PC-3 (cell line): ENCODE measurements at regions not wholly inside any gene's neighbourhood (a gene's known extent, or its start where the extent isn't known, plus 50 kb on each side); places are given as distances from the start of the nearest gene placed in this dataset.

Source experiments
- ATAC-seq: fragments of 200-7000 bp; cut with Tn5 transposase; 2 replicates; pipeline ENCODE4 v1.9.1; 2020; ENCODE audit warnings: mild to moderate bottlenecking, moderate library complexity
- BruUV-seq: library from RNA; stranded (reverse); fragments of 400-500 nt; replicated peaks from 2 replicates; lab custom pipeline; 2021; lab: Mats Ljungman, UMichigan
- CTCF ChIA-PET: fragments of 300-600 bp; sonication (Branson Sonifier 250); formaldehyde crosslinking; loops from one replicate; lab custom pipeline; 2022; ENCODE audit warnings: antibody characterized with exemption; lab: Charles Lee
- POLR2A ChIA-PET: fragments of 300-600 bp; sonication (Branson Sonifier 250); formaldehyde crosslinking; loops from one replicate; lab custom pipeline; 2022; ENCODE audit warnings: antibody characterized with exemption; ENCODE audit not compliant: unreplicated experiment; lab: Charles Lee
- DNase-seq: peaks from one replicate; pipeline ENCODE4 v3.0.0-alpha.2; 2015
- H2AFZ ChIP-seq: fragments of 300-600 bp; sonication (generic); 2 replicates; pipeline ENCODE4 v1.6.0; 2016; ENCODE audit warnings: antibody characterized with exemption, low read length
- H3F3A ChIP-seq: fragments of 300-600 bp; sonication (generic); one replicate; pipeline ENCODE4 v1.6.0; 2017; ENCODE audit warnings: antibody characterized with exemption, low read length, control low read depth, mild to moderate bottlenecking; ENCODE audit not compliant: unreplicated experiment
- H3K27ac ChIP-seq: fragments of 300-600 bp; sonication (generic); 2 replicates; pipeline ENCODE4 v1.5.1; 2016; ENCODE audit warnings: mild to moderate bottlenecking, low read length
- H3K27me3 ChIP-seq: fragments of 300-600 bp; sonication (generic); 2 replicates; pipeline ENCODE4 v1.6.1; 2016; ENCODE audit warnings: low read length, mixed read lengths
- H3K36me3 ChIP-seq: fragments of 300-600 bp; sonication (generic); 2 replicates; pipeline ENCODE4 v1.6.1; 2016; ENCODE audit warnings: low read depth, mixed run types, low read length, mixed read lengths
- H3K4me1 ChIP-seq: fragments of 300-600 bp; sonication (generic); 2 replicates; pipeline ENCODE4 v1.5.1; 2016; ENCODE audit warnings: low read length; ENCODE audit not compliant: insufficient read depth
- H3K4me2 ChIP-seq: fragments of 300-600 bp; sonication (generic); 2 replicates; pipeline ENCODE4 v1.6.0; 2016; ENCODE audit warnings: low read length
- H3K4me3 ChIP-seq: fragments of 300-600 bp; sonication (generic); 2 replicates; pipeline ENCODE4 v1.5.1; 2016; ENCODE audit warnings: mild to moderate bottlenecking, low read length, mixed read lengths
- H3K79me2 ChIP-seq: fragments of 300-600 bp; sonication (generic); 2 replicates; pipeline ENCODE4 v1.6.1; 2017; ENCODE audit warnings: low read length, mixed read lengths
- H3K9ac ChIP-seq: fragments of 300-600 bp; sonication (generic); 2 replicates; pipeline ENCODE4 v1.6.0; 2016; ENCODE audit warnings: mild to moderate bottlenecking, low read length
- H3K9me2 ChIP-seq: fragments of 300-600 bp; sonication (generic); replicated peaks from 2 replicates; pipeline ENCODE4 v1.6.1; 2016; ENCODE audit warnings: mixed run types, low read length, mixed read lengths
- H3K9me3 ChIP-seq: fragments of 300-600 bp; sonication (generic); 2 replicates; pipeline ENCODE4 v1.6.1; 2016; ENCODE audit warnings: low read length, mixed read lengths
- H4K20me1 ChIP-seq: fragments of 300-600 bp; sonication (generic); 2 replicates; pipeline ENCODE4 v1.6.1; 2016; ENCODE audit warnings: low read length, mixed read lengths
- EZH2 ChIP-seq: fragments of 300-600 bp; sonication (generic); IDR thresholded peaks from one replicate; pipeline ENCODE4 v1.6.1; 2017; ENCODE audit warnings: antibody characterized with exemption, mild to moderate bottlenecking, low read length; ENCODE audit not compliant: unreplicated experiment
- EZH2phosphoT487 ChIP-seq: fragments of 300-600 bp; sonication (generic); IDR thresholded peaks from 2 replicates; pipeline ENCODE4 v1.6.1; 2018; ENCODE audit warnings: mild to moderate bottlenecking, antibody characterized with exemption, low read length, borderline replicate concordance
- intact Hi-C: fragments of 100-400 bp; cut with micrococcal nuclease; formaldehyde crosslinking; loops from 2 replicates; pipeline ENCODE4 v1.9.0; 2023
- TF ChIP-seq, protein P1 (sequence below): fragments of 300-600 bp; sonication (generic); conservative IDR thresholded peaks from 2 replicates; pipeline ENCODE4 v1.5.1; 2017; ENCODE audit warnings: antibody characterized with exemption, low read depth, mild to moderate bottlenecking, low read length

DNA sequence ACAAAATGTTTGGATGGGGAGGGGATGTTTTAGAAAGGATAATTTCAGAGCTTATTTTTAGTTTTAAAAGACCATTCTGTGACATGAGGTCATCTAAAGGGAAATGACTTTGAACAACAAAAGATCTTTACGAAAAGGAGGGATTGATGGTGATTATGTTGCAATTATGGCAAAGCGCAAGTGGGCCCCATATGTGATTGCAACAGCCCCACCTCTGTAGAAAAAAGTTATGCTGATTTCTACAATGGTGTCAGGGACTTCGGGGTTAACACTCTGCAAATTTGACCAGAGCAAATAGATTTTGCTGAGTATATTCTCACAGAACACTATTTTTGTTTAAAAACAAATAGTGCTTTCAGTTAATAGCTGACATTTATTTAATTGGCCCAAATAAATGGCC, 312.8 kb downstream of the NSG2 start:
- H2AFZ ChIP-seq = no peak overlapping the region
- BruUV-seq = no TSS peak
- no peak overlapping the region for H3K4me3 ChIP-seq
- ATAC-seq (no peak), DNase-seq (no peak)
- H3K79me2 ChIP-seq = no peaks in the 10 kb centered on the region
- peaks cover 21% of the 10 kb centered on the region for H3K4me1 ChIP-seq
- TF ChIP-seq, protein P1, sequence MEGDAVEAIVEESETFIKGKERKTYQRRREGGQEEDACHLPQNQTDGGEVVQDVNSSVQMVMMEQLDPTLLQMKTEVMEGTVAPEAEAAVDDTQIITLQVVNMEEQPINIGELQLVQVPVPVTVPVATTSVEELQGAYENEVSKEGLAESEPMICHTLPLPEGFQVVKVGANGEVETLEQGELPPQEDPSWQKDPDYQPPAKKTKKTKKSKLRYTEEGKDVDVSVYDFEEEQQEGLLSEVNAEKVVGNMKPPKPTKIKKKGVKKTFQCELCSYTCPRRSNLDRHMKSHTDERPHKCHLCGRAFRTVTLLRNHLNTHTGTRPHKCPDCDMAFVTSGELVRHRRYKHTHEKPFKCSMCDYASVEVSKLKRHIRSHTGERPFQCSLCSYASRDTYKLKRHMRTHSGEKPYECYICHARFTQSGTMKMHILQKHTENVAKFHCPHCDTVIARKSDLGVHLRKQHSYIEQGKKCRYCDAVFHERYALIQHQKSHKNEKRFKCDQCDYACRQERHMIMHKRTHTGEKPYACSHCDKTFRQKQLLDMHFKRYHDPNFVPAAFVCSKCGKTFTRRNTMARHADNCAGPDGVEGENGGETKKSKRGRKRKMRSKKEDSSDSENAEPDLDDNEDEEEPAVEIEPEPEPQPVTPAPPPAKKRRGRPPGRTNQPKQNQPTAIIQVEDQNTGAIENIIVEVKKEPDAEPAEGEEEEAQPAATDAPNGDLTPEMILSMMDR = no peak
- no peak for TF ChIP-seq EZH2
- no peak for TF ChIP-seq EZH2phosphoT487
- ChIA-PET CTCF (no interaction called here), POLR2A (no interaction called here)
- H3K36me3 ChIP-seq = no peaks in the 10 kb centered on the region
- H3K9ac ChIP-seq = no peak overlapping the region
- H3K9me2 ChIP-seq = no peaks in the 10 kb centered on the region
- intact Hi-C loops = no loop called here
- H4K20me1 ChIP-seq = no peaks in the 10 kb centered on the region
- no peak overlapping the region for H3K27ac ChIP-seq
- H3K9me3 ChIP-seq = no peaks in the 10 kb centered on the region
- no peak overlapping the region for H3K4me2 ChIP-seq
- H3K27me3 ChIP-seq = no peaks in the 10 kb centered on the region
- no peaks in the 10 kb centered on the region for H3F3A ChIP-seq

DNA sequence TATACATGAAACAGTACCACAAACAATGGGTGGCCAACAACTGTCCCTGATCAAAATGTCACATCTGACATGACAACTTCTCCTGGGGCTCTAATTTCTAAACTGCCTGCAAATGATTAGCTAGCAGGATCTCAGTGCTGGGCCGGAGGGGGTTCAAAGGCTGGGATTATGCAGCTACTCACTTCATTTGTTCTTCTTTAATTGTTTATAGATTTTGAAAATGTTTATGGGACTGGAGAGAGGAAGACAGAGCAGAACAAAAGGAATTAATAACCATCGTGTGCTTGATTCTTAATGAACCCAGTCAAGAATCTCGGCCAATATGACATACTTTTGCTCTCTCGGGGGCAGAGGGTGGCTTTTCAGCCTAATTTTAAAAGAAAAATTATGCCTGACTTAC, 313.6 kb downstream of the NSG2 start:
- no TSS peak for BruUV-seq
- CTCF ChIA-PET = no interaction called here
- POLR2A ChIA-PET = no interaction called here
- Histone ChIP-seq H3K27me3 (no peaks in the 10 kb centered on the region), H3F3A (no peaks in the 10 kb centered on the region), H3K4me3 (no peak overlapping the region), H3K79me2 (no peaks in the 10 kb centered on the region), H4K20me1 (no peaks in the 10 kb centered on the region), H3K4me2 (no peak overlapping the region), H3K9ac (no peak overlapping the region), H3K36me3 (no peaks in the 10 kb centered on the region), H3K9me2 (no peaks in the 10 kb centered on the region), H3K4me1 (peaks cover 21% of the 10 kb centered on the region), H2AFZ (no peak overlapping the region), H3K9me3 (no peaks in the 10 kb centered on the region), H3K27ac (no peak overlapping the region)
- DNase-seq (no peak), ATAC-seq (no peak)
- no peak for TF ChIP-seq EZH2
- no peak for TF ChIP-seq EZH2phosphoT487
- TF ChIP-seq, protein P1 = no peak
- intact Hi-C loops = no loop called here

DNA sequence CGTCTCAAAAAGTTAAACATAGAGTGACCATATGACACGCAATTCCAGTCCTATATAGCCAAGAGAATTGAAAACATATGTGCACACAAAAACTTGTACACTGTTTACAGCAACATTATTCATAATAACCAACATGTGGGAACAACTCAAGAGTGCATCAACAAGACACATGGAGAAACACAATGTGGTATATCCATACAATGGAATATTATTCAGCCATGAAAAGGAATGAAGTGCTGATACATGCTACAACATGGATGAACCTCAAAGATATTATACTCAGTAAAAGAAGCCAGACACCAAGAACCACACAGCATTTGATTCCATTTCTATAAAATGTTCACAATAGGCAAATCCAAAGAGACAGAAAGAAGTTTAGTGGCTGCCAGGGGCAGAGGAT, 317.0 kb downstream of the NSG2 start:
- no TSS peak for BruUV-seq
- Histone ChIP-seq H3F3A (no peaks in the 10 kb centered on the region), H3K27me3 (no peaks in the 10 kb centered on the region), H3K9me3 (no peaks in the 10 kb centered on the region), H3K9ac (no peak overlapping the region), H3K79me2 (no peaks in the 10 kb centered on the region), H3K9me2 (no peaks in the 10 kb centered on the region), H3K4me3 (no peak overlapping the region), H2AFZ (no peak overlapping the region), H3K4me1 (no peaks in the 10 kb centered on the region), H3K36me3 (no peaks in the 10 kb centered on the region), H4K20me1 (no peaks in the 10 kb centered on the region), H3K4me2 (no peak overlapping the region), H3K27ac (no peak overlapping the region)
- ATAC-seq = no peak
- ChIA-PET CTCF (no interaction called here), POLR2A (no interaction called here)
- intact Hi-C loops = no loop called here
- TF ChIP-seq EZH2 (no peak), EZH2phosphoT487 (no peak)
- TF ChIP-seq, protein P1 = no peak
- DNase-seq = no peak
